ENCODE measurements at regions not wholly inside any gene's neighbourhood (a gene's known extent, or its start where the extent isn't known, plus 50 kb on each side); places are given as distances from the start of the nearest gene placed in this dataset.

DNA sequence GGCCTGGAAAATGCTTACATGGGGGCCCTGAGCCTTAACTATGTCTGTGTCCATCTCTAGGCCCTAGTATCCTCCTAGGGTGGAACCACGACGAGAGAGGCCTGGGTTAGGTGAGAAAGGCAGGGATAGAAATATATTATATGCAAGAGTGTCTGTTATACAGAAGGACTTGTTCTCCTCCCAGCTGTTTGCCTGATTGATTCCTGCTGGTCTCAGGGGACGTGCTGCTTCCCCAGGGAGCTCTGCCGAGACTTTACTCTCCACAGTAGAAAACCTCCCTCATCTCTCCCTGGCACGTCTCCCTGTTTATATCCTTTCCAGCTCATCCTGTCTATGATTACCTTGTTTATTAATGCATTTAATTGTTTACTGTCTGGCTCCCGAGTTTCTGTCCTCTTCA, 132.6 kb downstream of the MIAT start:
- Histone ChIP-seq H4K20me1 (ENCODE audit: control insufficient read depth, insufficient read depth, insufficient read length) (peaks cover 5% of the 10 kb centered on the region), H2AK5ac (ENCODE audit: insufficient read length, low read length) (no peak overlapping the region), H3T11ph (ENCODE audit: low read length) (no peak overlapping the region), H3K9me3 (ENCODE audit: control insufficient read depth, low read depth, low read length) (no peaks in the 10 kb centered on the region), H3K23ac (ENCODE audit: insufficient read length, low read depth, low read length) (no peak overlapping the region), H4K91ac (ENCODE audit: insufficient read length, low read depth, low read length) (no peak overlapping the region), H3K4me2 (ENCODE audit: insufficient read depth, insufficient read length, low read length) (no peak overlapping the region), H3K14ac (ENCODE audit: insufficient read depth, low read length) (no peak overlapping the region), H2BK5ac (ENCODE audit: insufficient read length, low read length) (no peak overlapping the region), H3K27me3 (ENCODE audit: insufficient read depth, low read length) (no peaks in the 10 kb centered on the region), H3K9ac (ENCODE audit: extremely low read depth, insufficient read length, low read length) (no peak overlapping the region), H3K27ac (ENCODE audit: insufficient read length, low read depth, low read length) (no peak overlapping the region), H3K18ac (ENCODE audit: insufficient read length, low read depth, low read length) (no peak overlapping the region), H3K56ac (ENCODE audit: insufficient read length, low read depth, low read length) (no peak overlapping the region), H3K23me2 (ENCODE audit: insufficient read length, low read depth, low read length, poor library complexity, severe bottlenecking) (no peaks in the 10 kb centered on the region), H4K8ac (replicated peaks; ENCODE audit: insufficient read length, low read depth, low read length) (no peak overlapping the region), H3K4me1 (ENCODE audit: insufficient read depth, low read length) (no peaks in the 10 kb centered on the region), H2BK20ac (ENCODE audit: low read depth, low read length, poor library complexity, severe bottlenecking) (no peak overlapping the region), H2AFZ (ENCODE audit: low read length) (no peak overlapping the region), H2BK12ac (ENCODE audit: insufficient read length, low read depth, low read length) (no peak overlapping the region), H2BK15ac (ENCODE audit: low read depth, low read length) (no peak overlapping the region), H3K79me2 (ENCODE audit: insufficient read depth, low read length) (no peaks in the 10 kb centered on the region), H2BK120ac (ENCODE audit: low read depth, low read length, poor library complexity, severe bottlenecking) (no peak overlapping the region), H3K79me1 (ENCODE audit: insufficient read depth, low read depth, low read length, poor library complexity, severe bottlenecking) (no peaks in the 10 kb centered on the region), H3K4ac (ENCODE audit: low read depth, low read length) (no peak overlapping the region), H4K5ac (ENCODE audit: insufficient read length, low read depth, low read length) (no peak overlapping the region)
- no peak for DNase-seq
- Mint-ChIP-seq H3K4me3 (no peak overlapping the region), H3K36me3 (ENCODE audit: insufficient read depth in 1 of 3, low read depth in 3 of 3) (no peaks in the 10 kb centered on the region; a peak in 1 of 7 replicates), H3K27me3 (ENCODE audit: low read depth) (peaks cover 3% of the 10 kb centered on the region), H3K9me3 (no peaks in the 10 kb centered on the region), H3K27ac (no peak overlapping the region), H3K4me1 (peaks cover 7 to 8% of the 10 kb centered on the region in 2 experiments)
- TF ChIP-seq, protein P1, sequence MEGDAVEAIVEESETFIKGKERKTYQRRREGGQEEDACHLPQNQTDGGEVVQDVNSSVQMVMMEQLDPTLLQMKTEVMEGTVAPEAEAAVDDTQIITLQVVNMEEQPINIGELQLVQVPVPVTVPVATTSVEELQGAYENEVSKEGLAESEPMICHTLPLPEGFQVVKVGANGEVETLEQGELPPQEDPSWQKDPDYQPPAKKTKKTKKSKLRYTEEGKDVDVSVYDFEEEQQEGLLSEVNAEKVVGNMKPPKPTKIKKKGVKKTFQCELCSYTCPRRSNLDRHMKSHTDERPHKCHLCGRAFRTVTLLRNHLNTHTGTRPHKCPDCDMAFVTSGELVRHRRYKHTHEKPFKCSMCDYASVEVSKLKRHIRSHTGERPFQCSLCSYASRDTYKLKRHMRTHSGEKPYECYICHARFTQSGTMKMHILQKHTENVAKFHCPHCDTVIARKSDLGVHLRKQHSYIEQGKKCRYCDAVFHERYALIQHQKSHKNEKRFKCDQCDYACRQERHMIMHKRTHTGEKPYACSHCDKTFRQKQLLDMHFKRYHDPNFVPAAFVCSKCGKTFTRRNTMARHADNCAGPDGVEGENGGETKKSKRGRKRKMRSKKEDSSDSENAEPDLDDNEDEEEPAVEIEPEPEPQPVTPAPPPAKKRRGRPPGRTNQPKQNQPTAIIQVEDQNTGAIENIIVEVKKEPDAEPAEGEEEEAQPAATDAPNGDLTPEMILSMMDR (conservative IDR thresholded peaks at IDR 0.05): no peak
- WGBS (ENCODE audit: extremely low coverage, insufficient read length, low lambda C conversion rate): no CpG with 5 or more reads among the region's 6 CpGs
